ENCODE measurements at regions not wholly inside any gene's neighbourhood (a gene's known extent, or its start where the extent isn't known, plus 50 kb on each side); places are given as distances from the start of the nearest gene placed in this dataset.
"Not testable (repeated sequence)": the region's sequence is repeated elsewhere in the genome, so short reads cannot be mapped to it uniquely, and the experiment has no call there.

- ATAC-seq, result not testable (repeated sequence)
Measured at GRCh38 chr16:16624367-16624766, 245.4 kb downstream of the NPIPA7 start.

DNA sequence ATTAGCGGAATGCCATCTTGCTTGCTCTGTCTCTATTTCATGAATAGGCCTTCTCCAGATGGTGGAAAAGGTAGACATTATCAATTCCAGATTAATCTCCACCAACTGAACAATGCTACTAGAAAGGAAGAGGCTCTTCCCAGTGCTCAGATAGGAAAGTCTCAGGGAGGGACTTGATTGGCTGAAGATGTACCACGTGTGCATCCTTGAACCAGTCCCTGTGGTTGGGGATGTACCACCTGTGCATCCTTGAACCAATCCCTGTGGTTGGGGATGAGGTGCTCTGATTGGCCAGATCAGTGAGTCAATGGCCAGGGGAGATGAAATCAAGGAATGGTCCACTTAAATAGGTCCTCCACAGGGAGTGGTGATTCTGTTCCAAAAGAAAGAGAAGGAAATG is 246.2 kb downstream of the NPIPA7 start:
- ATAC-seq, result not testable (repeated sequence)

DNA sequence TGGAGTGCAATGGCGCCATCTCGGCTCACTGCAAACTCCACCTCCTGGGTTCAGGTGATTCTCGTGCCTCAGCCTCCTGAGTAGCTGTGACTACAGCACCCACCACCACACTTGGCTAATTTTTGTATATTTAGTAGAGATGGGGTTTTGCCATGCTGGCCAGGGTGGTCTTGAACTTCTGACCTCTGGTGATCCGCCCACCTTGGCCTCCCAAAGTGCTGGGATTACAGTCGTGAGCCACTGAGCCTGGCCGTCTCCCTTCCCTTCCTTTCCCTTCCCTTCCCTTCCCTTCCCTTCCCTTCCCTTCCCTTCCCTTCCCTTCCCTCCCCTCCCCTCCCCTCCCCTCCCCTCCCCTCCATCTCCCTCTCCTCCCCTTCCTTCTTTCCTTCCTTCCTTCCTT is 248.9 kb downstream of the NPIPA7 start:
- ATAC-seq, result not testable (repeated sequence)

GRCh38 chr16:16638231-16638630 is 259.3 kb downstream of the NPIPA7 start:
- not testable (repeated sequence) for ATAC-seq

- ATAC-seq, result not testable (repeated sequence)
Measured at GRCh38 chr16:16638714-16639113, 259.8 kb downstream of the NPIPA7 start.

GRCh38 chr16:16643828-16644227 is 264.9 kb downstream of the NPIPA7 start:
- ATAC-seq, result not testable (repeated sequence)

- not testable (repeated sequence) for ATAC-seq
Measured at GRCh38 chr16:16648002-16648401, 269.1 kb downstream of the NPIPA7 start.

DNA sequence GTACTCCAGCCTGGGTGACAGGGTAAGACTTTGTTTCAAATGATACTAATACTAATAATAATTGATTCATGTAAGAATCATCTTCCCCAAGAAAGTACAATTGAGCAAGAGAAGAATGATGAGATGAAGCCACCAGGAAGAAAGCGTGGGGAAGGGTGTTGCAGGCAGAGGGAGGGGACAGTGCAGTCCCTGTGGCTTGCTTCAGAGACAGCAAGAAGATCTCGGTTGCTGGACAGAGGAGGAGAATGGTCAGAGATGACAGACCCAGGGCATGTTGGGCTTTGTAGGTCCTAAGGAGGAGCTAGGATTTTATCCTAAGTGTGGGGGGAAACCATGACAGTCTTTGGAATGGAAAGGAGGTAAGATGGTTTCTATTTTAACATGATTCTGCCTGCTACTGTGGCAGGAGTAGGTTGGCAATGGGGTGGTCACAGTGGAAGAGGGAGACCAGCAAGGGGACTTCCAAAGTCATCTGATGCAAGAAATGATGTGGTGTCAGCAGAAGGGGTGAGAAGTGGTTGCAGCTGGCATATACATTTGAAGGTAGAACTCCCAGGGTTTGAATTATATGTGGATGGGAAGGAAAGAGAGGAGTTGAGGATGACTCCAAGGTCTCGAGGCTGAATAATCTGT is 293.4 kb downstream of the NPIPA7 start:
- peak in 1 of 2 donors; percentile 36 for ATAC-seq

DNA sequence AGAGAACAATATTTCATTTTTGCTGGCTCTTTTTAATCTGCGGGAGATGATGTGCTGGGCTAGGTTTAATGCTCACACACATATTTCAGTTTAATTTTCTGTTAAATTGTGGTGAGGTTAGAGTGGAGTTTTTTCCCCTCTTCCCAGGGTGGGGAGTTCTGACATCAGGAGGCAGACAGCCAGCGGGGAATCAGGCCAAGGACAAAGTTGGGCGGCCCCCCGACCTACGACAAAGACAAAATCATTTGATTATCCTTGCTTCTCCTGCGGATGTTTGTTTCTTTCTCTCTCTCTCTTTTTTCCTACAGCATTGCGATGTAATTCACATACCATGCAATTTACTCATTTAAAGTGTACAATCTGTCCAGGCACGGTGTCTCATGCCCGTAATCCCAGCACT is 295.9 kb downstream of the NPIPA7 start:
- ATAC-seq, result not testable (repeated sequence)

- ATAC-seq, result not testable (repeated sequence)
Measured at GRCh38 chr16:16721849-16722248, 342.9 kb downstream of the NPIPA7 start.

DNA sequence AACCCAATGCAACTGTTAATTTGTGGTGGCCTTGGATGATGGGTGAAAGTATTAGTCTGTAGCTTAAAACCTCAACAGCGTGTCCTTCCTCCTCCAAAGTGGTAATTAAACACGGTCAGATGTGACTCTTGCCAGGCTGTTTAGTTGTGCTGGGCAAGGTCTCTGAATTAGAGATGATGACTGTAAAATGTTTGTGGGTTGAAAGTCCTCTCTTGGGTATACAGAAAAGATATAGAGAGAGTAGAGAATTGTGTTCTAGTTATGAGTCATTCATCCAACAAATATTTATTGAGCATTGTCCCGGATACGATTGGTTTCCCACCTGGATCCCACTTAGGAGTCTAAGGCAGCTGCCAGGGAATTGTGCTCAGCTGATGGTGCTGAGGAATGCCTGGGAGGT is 343.7 kb downstream of the NPIPA7 start:
- ATAC-seq, result not testable (repeated sequence)

- not testable (repeated sequence) for ATAC-seq
Measured at GRCh38 chr16:16723819-16724519, 345.0 kb downstream of the NPIPA7 start.

GRCh38 chr16:16727048-16727447 is 348.1 kb downstream of the NPIPA7 start:
- ATAC-seq, result not testable (repeated sequence)

DNA sequence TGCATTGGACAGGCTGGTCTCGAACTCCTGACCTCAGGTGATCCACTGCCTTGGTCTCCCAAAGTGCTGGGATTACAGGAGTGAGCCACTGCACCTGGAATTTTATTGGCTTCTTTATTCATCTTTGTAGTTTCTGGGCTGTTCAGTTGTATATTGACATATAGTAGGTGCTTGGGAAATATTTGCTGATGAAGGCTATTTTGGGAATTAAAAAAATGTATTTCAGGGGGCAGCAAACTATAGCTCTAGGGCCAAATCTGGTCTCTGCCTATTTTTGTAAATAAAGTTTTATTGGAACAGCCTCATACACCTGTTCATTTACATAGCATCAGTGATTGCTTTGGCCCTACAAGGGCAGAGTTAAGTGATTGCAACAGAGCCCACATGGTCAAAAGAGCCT is 363.6 kb downstream of the NPIPA7 start:
- not testable (repeated sequence) for ATAC-seq

GRCh38 chr16:16754992-16755667 is 376.2 kb downstream of the NPIPA7 start:
- not testable (repeated sequence) for ATAC-seq

GRCh38 chr16:16763449-16763848 is 384.5 kb downstream of the NPIPA7 start:
- no peak for ATAC-seq

DNA sequence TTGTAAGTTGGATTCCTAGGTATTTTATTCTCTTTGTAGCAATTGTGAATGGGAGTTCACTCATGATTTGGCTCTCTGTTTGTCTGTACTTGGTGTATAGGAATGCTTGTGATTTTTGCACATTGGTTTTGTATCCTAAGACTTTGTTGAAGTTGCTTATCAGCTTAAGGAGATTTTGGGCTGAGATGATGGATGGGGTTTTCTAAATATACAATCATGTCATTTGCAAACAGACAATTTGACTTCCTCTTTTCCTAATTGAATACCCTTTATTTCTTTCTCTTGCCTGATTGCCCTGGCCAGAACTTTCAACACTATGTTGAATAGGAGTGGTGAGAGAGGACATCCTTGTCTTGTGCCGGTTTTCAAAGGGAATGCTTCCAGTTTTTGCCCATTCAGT is 391.8 kb downstream of the NPIPA7 start:
- ATAC-seq, result not testable (repeated sequence)

GRCh38 chr16:16774389-16774788 is 395.4 kb downstream of the NPIPA7 start:
- ATAC-seq, result no peak

DNA sequence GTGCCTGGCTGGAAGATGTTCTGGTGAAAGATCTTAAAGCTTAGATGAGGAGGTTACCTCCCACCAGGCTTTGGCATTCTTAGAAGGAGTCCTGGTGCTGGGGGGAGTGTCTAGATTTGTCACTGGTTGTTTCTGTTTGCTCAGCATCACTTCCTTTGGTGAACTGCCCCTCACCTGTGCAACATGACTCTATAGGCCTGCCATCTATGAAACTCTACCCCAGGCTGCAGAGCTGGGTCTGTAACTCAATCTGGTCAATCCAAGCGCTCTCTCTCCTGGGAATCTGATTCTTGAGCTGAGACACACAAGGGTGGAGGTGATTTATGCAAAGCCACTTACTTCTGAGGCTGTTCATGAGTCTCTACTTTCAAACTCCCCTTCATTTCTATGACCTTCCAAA is 399.4 kb downstream of the NPIPA7 start:
- no peak for ATAC-seq

DNA sequence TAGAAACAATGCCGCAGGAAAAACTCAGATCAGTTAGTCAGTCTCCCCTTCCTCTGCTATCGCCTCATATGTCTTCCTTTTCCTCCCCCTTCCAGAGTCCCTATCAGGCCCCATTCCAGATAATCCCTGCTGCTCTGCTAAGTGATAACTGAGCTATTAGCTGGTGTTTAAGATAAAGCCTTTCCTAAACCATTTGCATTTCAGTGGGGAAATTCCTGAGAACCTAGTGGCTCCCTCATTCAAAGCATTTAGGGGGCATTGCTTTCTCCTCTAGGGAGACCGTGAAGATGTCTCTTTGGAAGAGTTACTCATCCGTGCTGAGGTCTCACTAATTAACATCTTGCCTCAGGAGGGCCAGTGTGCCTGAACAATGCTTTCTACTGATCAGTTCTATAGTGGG is 401.6 kb downstream of the NPIPA7 start:
- ATAC-seq, result no peak

GRCh38 chr16:16782153-16782552 is 403.2 kb downstream of the NPIPA7 start:
- ATAC-seq, result no peak

DNA sequence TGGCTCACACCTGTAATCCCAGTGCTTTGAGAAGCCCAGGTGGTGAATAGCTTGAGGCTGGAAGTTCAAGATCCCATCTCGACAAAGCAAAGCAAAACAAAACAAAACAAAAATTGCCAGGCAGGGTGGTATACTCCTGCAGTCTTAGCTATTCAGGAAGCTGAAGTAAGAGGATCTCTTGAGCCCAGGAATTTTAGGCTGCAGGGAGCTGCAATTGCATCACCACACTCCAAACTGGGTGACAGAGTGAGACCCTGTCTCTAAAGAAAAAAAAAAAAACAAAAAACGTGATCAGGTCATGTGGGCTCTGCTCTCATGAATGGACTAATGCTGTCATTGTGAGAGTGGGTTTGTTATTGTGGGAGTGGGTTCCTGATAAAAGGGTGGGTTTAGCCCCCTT is 409.1 kb downstream of the NPIPA7 start:
- no peak for ATAC-seq

DNA sequence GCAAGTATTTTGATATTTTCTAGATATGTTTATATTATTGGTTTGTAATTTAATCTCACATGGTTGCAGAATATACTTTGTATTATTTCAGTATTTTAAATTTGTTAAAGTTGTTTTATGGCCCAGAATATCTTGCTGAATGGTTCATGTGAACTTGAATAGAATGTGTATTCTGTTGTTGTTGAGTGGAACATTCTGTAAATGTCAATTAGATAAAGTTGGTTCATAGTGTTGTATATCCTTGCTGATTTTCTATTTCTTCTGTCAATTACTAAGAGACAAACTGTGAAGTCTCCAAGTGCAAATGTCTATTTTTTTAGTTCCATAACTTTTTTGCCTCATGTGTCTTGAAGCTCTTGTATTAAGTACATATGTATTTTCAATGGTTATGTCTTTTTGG is 411.7 kb downstream of the NPIPA7 start:
- ATAC-seq, result no peak

DNA sequence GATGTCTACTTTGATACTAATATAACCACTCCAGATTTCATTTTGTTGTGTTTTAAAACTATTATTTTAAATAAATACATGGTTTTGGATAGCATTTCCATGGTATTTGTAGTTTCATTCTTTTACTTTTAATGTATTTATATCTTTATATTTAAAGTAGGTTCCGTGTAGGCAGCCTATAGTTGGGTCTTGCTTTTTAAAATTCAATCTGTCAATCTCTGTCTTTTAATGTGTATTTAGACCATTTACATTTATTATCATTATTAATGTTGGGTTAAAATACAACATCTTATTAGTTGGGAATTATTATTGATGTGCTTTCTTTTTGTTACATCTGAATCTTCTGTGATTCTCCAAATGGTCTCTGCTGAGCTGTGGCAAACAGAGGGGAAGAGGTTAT is 412.1 kb downstream of the NPIPA7 start:
- no peak for ATAC-seq

Data from activated CD4-positive, CD25-positive, alpha-beta regulatory T cell treated with anti-CD3 and anti-CD28 coated beads, Interleukin-2, amount 50 U/mL, for 24 hours (primary cell).